HFFc6 (cell line): ENCODE measurements at regions not wholly inside any gene's neighbourhood (a gene's known extent, or its start where the extent isn't known, plus 50 kb on each side); places are given as distances from the start of the nearest gene placed in this dataset.

Experiments used
- DNase-seq: peaks from one replicate; pipeline ENCODE4 v3.0.0-alpha.2; 2018
- H3K27ac Mint-ChIP-seq: 2 replicates; pipeline ENCODE4 v1.8.0; 2020; ENCODE audit warnings: mild to moderate bottlenecking, mixed read lengths
- H3K27me3 Mint-ChIP-seq: 2 replicates; pipeline ENCODE4 v1.8.0; 2021; ENCODE audit warnings: mild to moderate bottlenecking, moderate library complexity, mixed read lengths; ENCODE audit not compliant: insufficient read depth
- H3K36me3 Mint-ChIP-seq: 2 replicates; pipeline ENCODE4 v1.8.0; 2021; ENCODE audit warnings: low read depth, mixed read lengths
- H3K4me1 Mint-ChIP-seq: 2 replicates; pipeline ENCODE4 v1.8.0; 2020; ENCODE audit warnings: low read depth, mixed read lengths
- H3K4me3 Mint-ChIP-seq: 2 replicates; pipeline ENCODE4 v1.8.0; 2020; ENCODE audit warnings: mild to moderate bottlenecking, moderate library complexity, mixed read lengths
- H3K9me3 Mint-ChIP-seq: 2 replicates; pipeline ENCODE4 v1.8.0; 2020; ENCODE audit warnings: mild to moderate bottlenecking, mixed read lengths
- TF ChIP-seq, protein P1 (sequence below): fragments of 200-600 bp; sonication (generic); IDR thresholded peaks from 2 replicates; pipeline ENCODE4 v1.5.0; 2021; ENCODE audit warnings: antibody characterized with exemption, mild to moderate bottlenecking

DNA sequence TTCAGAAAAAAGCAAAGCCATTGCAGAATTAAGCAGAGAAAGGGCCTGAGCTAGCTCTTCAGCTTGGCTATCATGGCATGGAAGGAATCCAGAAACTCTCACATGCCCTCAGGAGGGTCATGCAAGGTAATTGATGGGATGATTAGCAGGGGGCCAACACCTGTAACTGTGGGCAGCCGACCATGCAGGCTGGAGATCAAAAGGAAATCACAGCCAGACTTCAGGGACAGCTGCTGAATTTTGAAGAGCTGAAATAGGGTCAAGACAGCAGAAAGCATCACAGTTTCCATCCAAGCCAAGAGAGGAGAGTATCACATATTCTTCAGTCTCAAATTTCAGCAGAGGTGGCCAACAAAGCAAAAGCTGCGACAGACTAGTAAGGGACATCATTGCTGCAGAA, 239.6 kb upstream of the STEAP1 start:
- Mint-ChIP-seq H3K27me3 (no peaks in the 10 kb centered on the region), H3K27ac (no peak overlapping the region), H3K4me3 (no peak overlapping the region)

DNA sequence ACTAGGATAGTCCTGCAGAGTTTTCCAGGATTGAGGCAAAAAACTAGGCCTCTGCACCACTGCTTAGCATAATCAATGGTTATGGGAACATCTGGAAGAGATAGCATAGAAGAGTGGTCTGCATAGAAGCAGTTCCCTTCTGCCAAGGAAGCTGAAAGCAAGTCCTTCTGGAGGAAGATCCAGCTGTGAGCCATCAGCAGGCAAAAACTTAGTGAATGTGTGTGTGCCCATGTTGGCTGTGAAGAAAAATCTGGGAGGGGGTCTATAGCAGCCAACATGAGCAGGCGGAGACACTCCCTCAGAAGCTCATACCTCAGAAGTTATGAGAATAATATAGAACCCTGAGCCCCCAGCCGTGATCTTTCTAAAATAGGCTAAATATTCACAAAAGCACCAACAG, 228.1 kb upstream of the STEAP1 start:
- peaks cover 51% of the 10 kb centered on the region for H3K9me3 Mint-ChIP-seq
- no peaks in the 10 kb centered on the region for H3K36me3 Mint-ChIP-seq
- H3K27ac Mint-ChIP-seq: no peak overlapping the region
- DNase-seq: no peak
- no peak overlapping the region for H3K4me3 Mint-ChIP-seq
- TF ChIP-seq, protein P1, sequence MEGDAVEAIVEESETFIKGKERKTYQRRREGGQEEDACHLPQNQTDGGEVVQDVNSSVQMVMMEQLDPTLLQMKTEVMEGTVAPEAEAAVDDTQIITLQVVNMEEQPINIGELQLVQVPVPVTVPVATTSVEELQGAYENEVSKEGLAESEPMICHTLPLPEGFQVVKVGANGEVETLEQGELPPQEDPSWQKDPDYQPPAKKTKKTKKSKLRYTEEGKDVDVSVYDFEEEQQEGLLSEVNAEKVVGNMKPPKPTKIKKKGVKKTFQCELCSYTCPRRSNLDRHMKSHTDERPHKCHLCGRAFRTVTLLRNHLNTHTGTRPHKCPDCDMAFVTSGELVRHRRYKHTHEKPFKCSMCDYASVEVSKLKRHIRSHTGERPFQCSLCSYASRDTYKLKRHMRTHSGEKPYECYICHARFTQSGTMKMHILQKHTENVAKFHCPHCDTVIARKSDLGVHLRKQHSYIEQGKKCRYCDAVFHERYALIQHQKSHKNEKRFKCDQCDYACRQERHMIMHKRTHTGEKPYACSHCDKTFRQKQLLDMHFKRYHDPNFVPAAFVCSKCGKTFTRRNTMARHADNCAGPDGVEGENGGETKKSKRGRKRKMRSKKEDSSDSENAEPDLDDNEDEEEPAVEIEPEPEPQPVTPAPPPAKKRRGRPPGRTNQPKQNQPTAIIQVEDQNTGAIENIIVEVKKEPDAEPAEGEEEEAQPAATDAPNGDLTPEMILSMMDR: no peak
- no peaks in the 10 kb centered on the region for H3K27me3 Mint-ChIP-seq
- H3K4me1 Mint-ChIP-seq: no peaks in the 10 kb centered on the region

More for the DNA sequence above, 239.6 kb upstream of the STEAP1 start:
- no peaks in the 10 kb centered on the region for H3K4me1 Mint-ChIP-seq
- H3K9me3 Mint-ChIP-seq: peaks cover 23% of the 10 kb centered on the region
- TF ChIP-seq, protein P1: no peak
- no peaks in the 10 kb centered on the region; the same call in 1 of the 2 replicates for H3K36me3 Mint-ChIP-seq
- no peak for DNase-seq

GRCh38 chr7:89926701-89927100, 227.6 kb upstream of the STEAP1 start:
- Mint-ChIP-seq H3K27me3 (no peaks in the 10 kb centered on the region), H3K27ac (no peak overlapping the region), H3K9me3 (peaks cover 49% of the 10 kb centered on the region), H3K4me1 (no peaks in the 10 kb centered on the region), H3K4me3 (no peak overlapping the region), H3K36me3 (no peaks in the 10 kb centered on the region)
- TF ChIP-seq, protein P1: no peak
- DNase-seq: no peak

DNA sequence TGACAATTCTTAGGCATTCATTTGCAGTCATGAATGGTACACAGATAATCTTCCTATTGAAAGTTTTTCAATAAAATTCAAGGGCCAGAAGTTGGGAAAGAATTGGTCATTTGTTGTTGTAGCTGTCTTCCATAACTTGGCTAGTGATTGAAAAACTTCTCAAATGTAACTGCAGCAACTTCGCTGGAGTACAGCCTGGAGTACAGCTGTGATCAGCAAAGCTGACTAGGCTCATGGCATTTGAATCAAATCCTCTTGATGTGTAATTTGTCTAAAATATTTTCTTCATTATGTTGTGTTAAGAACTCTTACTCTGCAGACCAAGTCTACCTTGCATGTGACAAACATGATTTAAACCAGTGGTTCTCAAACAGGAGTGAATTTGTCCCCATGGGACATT, 226.5 kb upstream of the STEAP1 start:
- TF ChIP-seq, protein P1: no peak
- DNase-seq: no peak
- Mint-ChIP-seq H3K9me3 (peaks cover 45% of the 10 kb centered on the region), H3K27me3 (no peaks in the 10 kb centered on the region), H3K4me3 (no peak overlapping the region), H3K4me1 (no peaks in the 10 kb centered on the region), H3K36me3 (no peaks in the 10 kb centered on the region), H3K27ac (no peak overlapping the region)

- Mint-ChIP-seq H3K4me3 (no peak overlapping the region), H3K9me3 (peaks cover 44% of the 10 kb centered on the region), H3K27ac (no peak overlapping the region), H3K27me3 (no peaks in the 10 kb centered on the region), H3K4me1 (no peaks in the 10 kb centered on the region), H3K36me3 (no peaks in the 10 kb centered on the region)
- DNase-seq: no peak
- TF ChIP-seq, protein P1: no peak
These were observed 225.8 kb upstream of the STEAP1 start for GRCh38 chr7:89928451-89928850.

DNA sequence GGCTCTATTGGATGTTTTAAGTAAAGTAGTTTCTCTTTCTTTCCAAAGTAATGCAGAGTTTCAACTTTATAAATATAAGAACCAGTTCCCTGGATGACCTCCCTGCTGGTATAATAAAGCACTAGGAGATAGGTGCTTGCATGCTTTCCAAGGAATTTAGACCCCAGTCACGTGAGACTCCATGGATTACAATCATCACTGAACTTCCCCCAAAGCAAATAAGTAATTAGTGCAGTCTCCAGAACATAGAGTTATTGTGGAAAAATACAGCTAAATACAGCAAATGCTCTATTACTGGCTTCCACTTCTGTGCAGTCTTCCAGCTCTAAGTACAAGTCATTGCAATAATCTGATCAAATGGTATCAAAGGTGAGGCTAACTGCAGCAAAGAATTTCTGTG, 220.2 kb upstream of the STEAP1 start:
- Mint-ChIP-seq H3K27me3 (no peaks in the 10 kb centered on the region), H3K4me3 (no peak overlapping the region), H3K9me3 (peaks cover 50% of the 10 kb centered on the region), H3K4me1 (no peaks in the 10 kb centered on the region), H3K27ac (no peak overlapping the region), H3K36me3 (no peaks in the 10 kb centered on the region)
- no peak for DNase-seq
- TF ChIP-seq, protein P1: no peak
